Natural killer cell (primary cell): ENCODE measurements at regions not wholly inside any gene's neighbourhood (a gene's known extent, or its start where the extent isn't known, plus 50 kb on each side); places are given as distances from the start of the nearest gene placed in this dataset.

Experiments
- ATAC-seq, 3 donors: fragments of 150-1000 bp in 2 of 3; fragments of 200-7000 bp in 1 of 3; cut with Tn5 transposase; 1 replicate in 1 of 3; 2 replicates in 2 of 3; pipeline ENCODE4 v1.10.0; 2021; ENCODE audit warnings: mild to moderate bottlenecking in 2 of 3, moderate library complexity in 2 of 3
- DNase-seq, 2 donors: peaks; one replicate each; pipeline versions ENCODE4 v3.0.0 to v3.0.0-alpha.2; 2013 to 2021; ENCODE audit warnings: mixed read lengths in 1 of 2
- H3K27ac ChIP-seq: one replicate; pipeline ENCODE4 v1.5.1; 2013; ENCODE audit warnings: mild to moderate bottlenecking, low read length
- H3K27me3 ChIP-seq: one replicate; pipeline ENCODE4 v1.6.1; 2013; ENCODE audit warnings: low read length; ENCODE audit not compliant: control insufficient read depth, insufficient read depth
- H3K36me3 ChIP-seq: one replicate; pipeline ENCODE4 v1.6.1; 2013; ENCODE audit warnings: low read length; ENCODE audit not compliant: control insufficient read depth, insufficient read depth
- H3K4me1 ChIP-seq: one replicate; pipeline ENCODE4 v1.6.1; 2013; ENCODE audit warnings: low read length; ENCODE audit not compliant: control insufficient read depth, insufficient read depth
- H3K4me3 ChIP-seq: one replicate; pipeline ENCODE4 v1.5.1; 2013; ENCODE audit warnings: low read length
- H3K9me3 ChIP-seq: one replicate; pipeline ENCODE4 v1.6.1; 2013; ENCODE audit warnings: low read length; ENCODE audit not compliant: control insufficient read depth, insufficient read depth
- H3K27ac Mint-ChIP-seq, 2 donors: one replicate each; pipeline ENCODE4 v1.8.0; 2022; ENCODE audit warnings: mild to moderate bottlenecking in 2 of 2, mixed read lengths in 2 of 2, moderate library complexity in 1 of 2
- H3K27me3 Mint-ChIP-seq, 2 donors: one replicate each; pipeline ENCODE4 v1.8.0; 2022; ENCODE audit warnings: low read depth in 2 of 2, mixed read lengths in 2 of 2
- H3K36me3 Mint-ChIP-seq: one replicate; pipeline ENCODE4 v1.8.0; 2022; ENCODE audit warnings: mixed read lengths
- H3K4me1 Mint-ChIP-seq, 2 donors: one replicate each; pipeline ENCODE4 v1.8.0; 2022; ENCODE audit warnings: mixed read lengths in 2 of 2
- H3K4me3 Mint-ChIP-seq: one replicate; pipeline ENCODE4 v1.8.0; 2022; ENCODE audit warnings: mild to moderate bottlenecking, moderate library complexity, mixed read lengths
- H3K9me3 Mint-ChIP-seq, 2 donors: one replicate each; pipeline ENCODE4 v1.8.0; 2022; ENCODE audit warnings: mixed read lengths in 2 of 2
- CTCF ChIP-seq: fragments of 200-600 bp; IDR thresholded peaks from one replicate; pipeline ENCODE4 v1.8.0; 2022; ENCODE audit warnings: antibody characterized with exemption
- WGBS: methylation state at CpG from one replicate; pipeline ENCODE4 v1.1.7; 2013; ENCODE audit warnings: missing lambda C conversion rate; ENCODE audit not compliant: insufficient coverage; 5-methylcytosine and 5-hydroxymethylcytosine counted together
- intact Hi-C: fragments of 100-400 bp; cut with micrococcal nuclease; formaldehyde crosslinking; loops from one replicate; pipeline ENCODE4 v1.14.2; 2022

- Histone ChIP-seq H3K4me3 (no peak overlapping the region), H3K27ac (no peak overlapping the region), H3K9me3 (no peaks in the 10 kb centered on the region), H3K4me1 (no peaks in the 10 kb centered on the region), H3K27me3 (no peaks in the 10 kb centered on the region), H3K36me3 (no peaks in the 10 kb centered on the region)
- Mint-ChIP-seq H3K9me3 (no peaks in the 10 kb centered on the region), H3K27me3 (peaks cover 2 to 9% of the 10 kb centered on the region in 2 donors), H3K4me1 (no peaks in the 10 kb centered on the region), H3K4me3 (no peak overlapping the region), H3K36me3 (no peaks in the 10 kb centered on the region), H3K27ac (no peak overlapping the region)
- no peak for TF ChIP-seq CTCF
- WGBS: no CpG with 5 or more reads among the region's 1 CpG
- DNase-seq: no peak
- intact Hi-C loops: no loop called here
- ATAC-seq: no peak
Observed at GRCh38 chrX:45358392-45358791, 157.7 kb upstream of the DIPK2B start.

- TF ChIP-seq CTCF: no peak
- DNase-seq (no peak), ATAC-seq (no peak)
- Mint-ChIP-seq H3K4me1 (no peaks in the 10 kb centered on the region), H3K27me3 (peaks cover 2 to 23% of the 10 kb centered on the region in 2 donors), H3K36me3 (no peaks in the 10 kb centered on the region), H3K4me3 (no peak overlapping the region), H3K9me3 (peaks cover 2 to 4% of the 10 kb centered on the region in 2 donors), H3K27ac (no peak overlapping the region)
- no peaks in the 10 kb centered on the region for H3K36me3 ChIP-seq
- 67% methylated on average over 1 of the region's 3 CpGs for WGBS
- H3K27me3 ChIP-seq: no peaks in the 10 kb centered on the region
- intact Hi-C loops: no loop called here
- H3K27ac ChIP-seq: no peak overlapping the region
- H3K4me1 ChIP-seq: no peaks in the 10 kb centered on the region
- H3K4me3 ChIP-seq: no peak overlapping the region
- no peaks in the 10 kb centered on the region for H3K9me3 ChIP-seq
Observed at GRCh38 chrX:45353456-45353855, 152.8 kb upstream of the DIPK2B start.

GRCh38 chrX:45352611-45353010 is 151.9 kb upstream of the DIPK2B start:
- no peaks in the 10 kb centered on the region for H3K27me3 ChIP-seq
- ATAC-seq: no peak
- peaks cover 0 to 27% of the 10 kb centered on the region in 2 donors for H3K27me3 Mint-ChIP-seq
- no peak overlapping the region for H3K4me3 Mint-ChIP-seq
- no peaks in the 10 kb centered on the region for H3K9me3 ChIP-seq
- no peak overlapping the region for H3K27ac ChIP-seq
- no peaks in the 10 kb centered on the region for H3K36me3 Mint-ChIP-seq
- H3K4me3 ChIP-seq: no peak overlapping the region
- no peaks in the 10 kb centered on the region for H3K4me1 ChIP-seq
- no peak for TF ChIP-seq CTCF
- H3K4me1 Mint-ChIP-seq: no peaks in the 10 kb centered on the region
- H3K27ac Mint-ChIP-seq: no peak overlapping the region
- no peak for DNase-seq
- no peaks in the 10 kb centered on the region for H3K36me3 ChIP-seq
- 82% methylated on average over 2 of the region's 2 CpGs for WGBS
- H3K9me3 Mint-ChIP-seq: peaks cover 2 to 4% of the 10 kb centered on the region in 2 donors
- intact Hi-C loops: no loop called here

GRCh38 chrX:45351478-45351877 is 150.8 kb upstream of the DIPK2B start:
- no peaks in the 10 kb centered on the region for H3K9me3 ChIP-seq
- H3K4me3 Mint-ChIP-seq: no peak overlapping the region
- no peak for TF ChIP-seq CTCF
- DNase-seq (no peak), ATAC-seq (no peak)
- no peak overlapping the region for H3K4me3 ChIP-seq
- H3K36me3 Mint-ChIP-seq: no peaks in the 10 kb centered on the region
- no peaks in the 10 kb centered on the region for H3K4me1 Mint-ChIP-seq
- 67% methylated on average over 1 of the region's 2 CpGs for WGBS
- H3K9me3 Mint-ChIP-seq: peaks cover 2 to 4% of the 10 kb centered on the region in 2 donors
- H3K27ac ChIP-seq: no peak overlapping the region
- no peak overlapping the region for H3K27ac Mint-ChIP-seq
- no peaks in the 10 kb centered on the region for H3K4me1 ChIP-seq
- no peaks in the 10 kb centered on the region for H3K27me3 ChIP-seq
- H3K27me3 Mint-ChIP-seq: peaks cover 0 to 27% of the 10 kb centered on the region in 2 donors
- intact Hi-C loops: no loop called here
- no peaks in the 10 kb centered on the region for H3K36me3 ChIP-seq
